ENCODE measurements at regions not wholly inside any gene's neighbourhood (a gene's known extent, or its start where the extent isn't known, plus 50 kb on each side); places are given as distances from the start of the nearest gene placed in this dataset.
"Not testable (repeated sequence)": the region's sequence is repeated elsewhere in the genome, so short reads cannot be mapped to it uniquely, and the experiment has no call there.

- no peak overlapping the region for H3K27ac ChIP-seq (ENCODE audit: low read depth, low read length, poor library complexity, severe bottlenecking)
- H3F3A ChIP-seq (ENCODE audit: insufficient read depth, low read length): no peaks in the 10 kb centered on the region
- no peaks in the 10 kb centered on the region for H3K9me2 ChIP-seq (ENCODE audit: low read depth, low read length)
- H3K9ac ChIP-seq (ENCODE audit: low read length): no peak overlapping the region
- H3K4me3 ChIP-seq (ENCODE audit: low read depth, low read length, poor library complexity, severe bottlenecking): no peak overlapping the region
- H3K36me3 ChIP-seq (ENCODE audit: insufficient read depth, low read length): no peaks in the 10 kb centered on the region
- H3K4me2 ChIP-seq (ENCODE audit: low read length): no peak overlapping the region
- no peaks in the 10 kb centered on the region for H3K79me2 ChIP-seq (ENCODE audit: insufficient read depth, low read length)
- no peak overlapping the region for H2AFZ ChIP-seq (ENCODE audit: low read length)
- H4K20me1 ChIP-seq (ENCODE audit: insufficient read depth, low read length): no peaks in the 10 kb centered on the region
- TF ChIP-seq CTCF (IDR thresholded peaks at IDR 0.05; ENCODE audit: low read length) (no peak), EZH2 (IDR thresholded peaks at IDR 0.05; ENCODE audit: borderline replicate concordance, low read length) (no peak)
- H3K4me1 ChIP-seq (ENCODE audit: insufficient read depth, low read length, severe bottlenecking): no peaks in the 10 kb centered on the region
- H3K27me3 ChIP-seq (ENCODE audit: insufficient read depth, low read length): no peaks in the 10 kb centered on the region
- no peaks in the 10 kb centered on the region for H3K9me3 ChIP-seq (ENCODE audit: low read length)
Measured at GRCh38 chr15:94864600-94864999, 633.2 kb downstream of the MCTP2 start.

GRCh38 chr15:94868265-94868664 lies 636.9 kb downstream of the MCTP2 start:
- H3F3A ChIP-seq (ENCODE audit: insufficient read depth, low read length); H3K4me1 ChIP-seq (ENCODE audit: insufficient read depth, low read length, severe bottlenecking); H3K4me2 ChIP-seq (ENCODE audit: low read length); H3K36me3 ChIP-seq (ENCODE audit: insufficient read depth, low read length); H2AFZ ChIP-seq (ENCODE audit: low read length); H3K9ac ChIP-seq (ENCODE audit: low read length); H3K27ac ChIP-seq (ENCODE audit: low read depth, low read length, poor library complexity, severe bottlenecking); H3K9me2 ChIP-seq (ENCODE audit: low read depth, low read length); H3K4me3 ChIP-seq (ENCODE audit: low read depth, low read length, poor library complexity, severe bottlenecking); H4K20me1 ChIP-seq (ENCODE audit: insufficient read depth, low read length); H3K79me2 ChIP-seq (ENCODE audit: insufficient read depth, low read length); H3K9me3 ChIP-seq (ENCODE audit: low read length); H3K27me3 ChIP-seq (ENCODE audit: insufficient read depth, low read length): not testable (repeated sequence)

DNA sequence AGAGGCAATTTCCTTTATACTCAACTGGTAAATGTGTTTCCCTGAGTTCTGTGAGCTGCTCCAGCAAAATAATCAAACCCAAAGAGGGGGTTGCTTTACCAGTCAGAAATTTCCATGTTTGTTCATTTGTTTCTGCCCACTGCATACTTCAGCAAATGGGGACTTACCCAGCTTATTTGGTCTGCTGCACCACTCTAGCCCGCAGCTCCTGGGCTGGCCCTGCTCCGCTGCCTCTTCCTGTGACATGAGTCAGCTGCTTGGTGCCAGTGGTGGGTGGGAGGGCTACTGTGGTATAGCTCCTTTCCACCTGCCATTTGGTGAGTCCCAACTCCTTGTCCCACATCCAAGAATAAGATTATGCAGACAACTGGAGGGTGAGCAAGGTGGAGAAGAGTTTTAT lies 644.2 kb downstream of the MCTP2 start:
- Histone ChIP-seq H2AFZ (ENCODE audit: low read length) (no peak overlapping the region), H3K4me3 (ENCODE audit: low read depth, low read length, poor library complexity, severe bottlenecking) (no peak overlapping the region), H3F3A (ENCODE audit: insufficient read depth, low read length) (no peaks in the 10 kb centered on the region), H3K9me3 (ENCODE audit: low read length) (no peaks in the 10 kb centered on the region), H3K36me3 (ENCODE audit: insufficient read depth, low read length) (no peaks in the 10 kb centered on the region), H3K27me3 (ENCODE audit: insufficient read depth, low read length) (no peaks in the 10 kb centered on the region), H4K20me1 (ENCODE audit: insufficient read depth, low read length) (no peaks in the 10 kb centered on the region), H3K9ac (ENCODE audit: low read length) (no peak overlapping the region), H3K9me2 (ENCODE audit: low read depth, low read length) (no peaks in the 10 kb centered on the region), H3K27ac (ENCODE audit: low read depth, low read length, poor library complexity, severe bottlenecking) (no peak overlapping the region), H3K79me2 (ENCODE audit: insufficient read depth, low read length) (no peaks in the 10 kb centered on the region), H3K4me1 (ENCODE audit: insufficient read depth, low read length, severe bottlenecking) (no peaks in the 10 kb centered on the region), H3K4me2 (ENCODE audit: low read length) (no peak overlapping the region)
- TF ChIP-seq EZH2 (IDR thresholded peaks at IDR 0.05; ENCODE audit: borderline replicate concordance, low read length) (no peak), CTCF (IDR thresholded peaks at IDR 0.05; ENCODE audit: low read length) (no peak)

DNA sequence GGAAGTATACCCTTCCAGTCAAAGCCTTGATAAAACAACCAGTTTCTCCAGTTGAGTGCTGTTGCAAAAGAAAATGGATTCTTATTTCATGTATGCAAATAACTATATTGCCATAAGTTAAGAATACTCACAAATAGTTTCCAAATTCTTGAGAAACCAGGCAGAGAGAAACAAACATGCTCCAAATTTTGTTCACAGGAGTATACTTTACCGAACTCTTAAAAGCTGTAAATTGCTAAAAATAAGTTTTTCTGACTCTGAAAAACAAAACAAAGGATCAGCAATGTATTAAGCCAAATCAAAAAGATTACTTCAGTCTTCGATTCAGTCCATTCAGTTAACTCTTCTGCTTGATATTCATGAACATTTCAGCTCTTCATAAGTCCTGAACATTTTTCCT lies 646.5 kb downstream of the MCTP2 start:
- no peaks in the 10 kb centered on the region for H3F3A ChIP-seq (ENCODE audit: insufficient read depth, low read length)
- H3K4me2 ChIP-seq (ENCODE audit: low read length): no peak overlapping the region
- no peaks in the 10 kb centered on the region for H3K36me3 ChIP-seq (ENCODE audit: insufficient read depth, low read length)
- no peaks in the 10 kb centered on the region for H3K9me2 ChIP-seq (ENCODE audit: low read depth, low read length)
- H4K20me1 ChIP-seq (ENCODE audit: insufficient read depth, low read length): no peaks in the 10 kb centered on the region
- H3K9ac ChIP-seq (ENCODE audit: low read length): no peak overlapping the region
- H2AFZ ChIP-seq (ENCODE audit: low read length): no peak overlapping the region
- H3K4me3 ChIP-seq (ENCODE audit: low read depth, low read length, poor library complexity, severe bottlenecking): no peak overlapping the region
- H3K27me3 ChIP-seq (ENCODE audit: insufficient read depth, low read length): no peaks in the 10 kb centered on the region
- no peaks in the 10 kb centered on the region for H3K9me3 ChIP-seq (ENCODE audit: low read length)
- H3K4me1 ChIP-seq (ENCODE audit: insufficient read depth, low read length, severe bottlenecking): no peaks in the 10 kb centered on the region
- TF ChIP-seq CTCF (IDR thresholded peaks at IDR 0.05; ENCODE audit: low read length) (no peak), EZH2 (IDR thresholded peaks at IDR 0.05; ENCODE audit: borderline replicate concordance, low read length) (no peak)
- H3K27ac ChIP-seq (ENCODE audit: low read depth, low read length, poor library complexity, severe bottlenecking): no peak overlapping the region
- no peaks in the 10 kb centered on the region for H3K79me2 ChIP-seq (ENCODE audit: insufficient read depth, low read length)
